Erythroblast (primary cell): ENCODE measurements at regions not wholly inside any gene's neighbourhood (a gene's known extent, or its start where the extent isn't known, plus 50 kb on each side); places are given as distances from the start of the nearest gene placed in this dataset.

Experiments
- GATA1 ChIP-seq: IDR thresholded peaks from 2 replicates; pipeline ENCODE4 v1.6.1; 2011; ENCODE audit warnings: low read depth, mild to moderate bottlenecking, control low read depth, low read length, moderate library complexity
- POLR2A ChIP-seq: IDR thresholded peaks from 2 replicates; pipeline ENCODE4 v1.6.1; 2011; ENCODE audit warnings: mild to moderate bottlenecking, low read length

DNA sequence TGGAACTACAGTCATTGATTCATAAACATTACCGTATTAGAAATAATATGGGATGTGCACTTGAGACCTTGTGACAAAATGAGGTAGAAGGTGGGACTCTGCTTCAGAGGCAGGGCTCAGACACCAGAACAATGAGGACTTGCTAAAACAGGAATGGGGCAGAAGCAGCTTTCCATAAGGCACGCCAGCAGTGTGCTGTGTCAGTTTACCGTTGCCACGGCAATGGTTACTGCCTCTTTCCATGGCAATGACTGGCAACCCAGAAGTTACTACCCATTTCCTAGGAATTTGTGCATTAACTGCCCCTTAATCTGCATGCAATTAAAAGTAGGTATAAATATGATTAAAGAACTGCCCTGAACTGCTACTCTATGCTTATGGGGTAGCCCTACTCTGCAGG lies 169.0 kb downstream of the CHRM3 start:
- TF ChIP-seq POLR2A (no peak), GATA1 (no peak)
